ENCODE measurements at regions not wholly inside any gene's neighbourhood (a gene's known extent, or its start where the extent isn't known, plus 50 kb on each side); places are given as distances from the start of the nearest gene placed in this dataset.

GRCh38 chr21:19239696-19240095, 836.1 kb upstream of the TMPRSS15 start:
- DNase-seq (ENCODE audit: low read depth, low spot score) (no peak), ATAC-seq (no peak)
- Histone ChIP-seq H3K36me3 (ENCODE audit: control insufficient read depth, insufficient read depth, low read length) (no peaks in the 10 kb centered on the region), H3K9me3 (ENCODE audit: control insufficient read depth, insufficient read depth, low read depth, low read length) (no peaks in the 10 kb centered on the region), H3K4me1 (ENCODE audit: control insufficient read depth, insufficient read depth, low read length) (no peaks in the 10 kb centered on the region), H3K4me3 (ENCODE audit: low read depth in 2 of 2, low read length in 2 of 2) (no peak overlapping the region), H3K27ac (ENCODE audit: low read length) (no peak overlapping the region), H3K27me3 (ENCODE audit: control insufficient read depth, insufficient read depth, low read length) (no peaks in the 10 kb centered on the region)
- intact Hi-C loops (cut with micrococcal nuclease; ENCODE audit: unreplicated experiment): no loop called here
- CTCF ChIA-PET: no interaction called here
- in situ Hi-C loops (cut with HindIII; ENCODE audit: low pct_unique_long_range_greater_than_20kb, low sequenced_read_pairs): no loop called here
- TF ChIP-seq SIN3A (IDR thresholded peaks at IDR 0.05; ENCODE audit: borderline replicate concordance, insufficient read depth, low read depth, low read length) (no peak), REST (IDR thresholded peaks at IDR 0.05; ENCODE audit: insufficient read depth in 1 of 2, low read depth in 2 of 2, low read length in 1 of 2) (no peak), CTCF (IDR thresholded peaks at IDR 0.05) (no peak), TCF7L2 (IDR thresholded peaks at IDR 0.05; ENCODE audit: low read depth, low read length) (no peak), POLR2AphosphoS5 (IDR thresholded peaks at IDR 0.05; ENCODE audit: low read depth, low read length) (no peak)
- BruUV-seq (replicated peaks): no TSS peak
- POLR2A ChIA-PET: no interaction called here

DNA sequence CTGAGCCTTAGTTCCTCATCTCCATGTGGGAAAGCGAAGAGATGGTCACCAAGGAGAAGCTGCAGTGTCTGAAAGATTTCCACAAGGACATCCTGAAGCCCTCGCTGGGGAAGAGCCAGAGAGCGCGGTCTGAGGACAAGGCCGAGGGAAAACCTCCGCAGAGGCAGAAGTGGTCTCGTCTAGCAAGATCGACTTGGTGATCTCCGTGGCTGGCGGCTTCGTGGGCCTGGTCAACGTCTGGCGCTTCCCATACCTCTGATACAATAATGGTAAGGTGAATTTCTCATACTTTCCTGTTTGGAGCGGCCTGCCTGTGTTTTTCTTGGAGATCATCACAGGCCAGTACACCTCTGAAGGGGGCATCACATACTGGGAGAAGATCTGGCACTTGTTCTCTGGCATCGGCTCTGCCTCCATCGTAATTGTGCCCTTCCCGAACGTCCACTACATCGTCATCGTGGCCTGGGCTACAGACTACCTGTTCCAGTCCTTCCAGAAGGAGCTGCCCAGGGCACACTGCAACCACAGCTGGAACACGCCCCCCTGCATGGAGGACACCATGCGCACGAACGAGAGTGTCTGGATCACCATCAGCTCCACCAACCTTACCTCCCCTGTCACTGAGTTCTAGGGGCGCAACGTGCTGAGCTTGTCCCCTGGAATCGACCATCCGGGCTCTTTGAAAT, 841.1 kb upstream of the TMPRSS15 start:
- no peak for ATAC-seq
- DNase-seq (ENCODE audit: low read depth, low spot score): no peak
- no peaks in the 10 kb centered on the region for H3K27me3 ChIP-seq (ENCODE audit: control insufficient read depth, insufficient read depth, low read length)
- ChIA-PET CTCF (no interaction called here), POLR2A (no interaction called here)
- intact Hi-C loops (cut with micrococcal nuclease; ENCODE audit: unreplicated experiment): no loop called here
- no peaks in the 10 kb centered on the region for H3K9me3 ChIP-seq (ENCODE audit: control insufficient read depth, insufficient read depth, low read depth, low read length)
- TF ChIP-seq CTCF (IDR thresholded peaks at IDR 0.05): no peak
- no peak for TF ChIP-seq REST (IDR thresholded peaks at IDR 0.05; ENCODE audit: insufficient read depth in 1 of 2, low read depth in 2 of 2, low read length in 1 of 2)
- no peak for TF ChIP-seq POLR2AphosphoS5 (IDR thresholded peaks at IDR 0.05; ENCODE audit: low read depth, low read length)
- H3K36me3 ChIP-seq (ENCODE audit: control insufficient read depth, insufficient read depth, low read length): no peaks in the 10 kb centered on the region
- H3K27ac ChIP-seq (ENCODE audit: low read length): no peak overlapping the region
- in situ Hi-C loops (cut with HindIII; ENCODE audit: low pct_unique_long_range_greater_than_20kb, low sequenced_read_pairs): no loop called here
- no TSS peak for BruUV-seq (replicated peaks)
- no peak overlapping the region for H3K4me3 ChIP-seq (ENCODE audit: low read depth in 2 of 2, low read length in 2 of 2)
- H3K4me1 ChIP-seq (ENCODE audit: control insufficient read depth, insufficient read depth, low read length): no peaks in the 10 kb centered on the region
